ENCODE measurements at regions not wholly inside any gene's neighbourhood (a gene's known extent, or its start where the extent isn't known, plus 50 kb on each side); places are given as distances from the start of the nearest gene placed in this dataset.
"Not testable (repeated sequence)": the region's sequence is repeated elsewhere in the genome, so short reads cannot be mapped to it uniquely, and the experiment has no call there.

- Histone ChIP-seq H3K27ac (no peak overlapping the region), H3K27me3 (no peaks in the 10 kb centered on the region), H3K9me3 (no peaks in the 10 kb centered on the region), H3K4me1 (no peaks in the 10 kb centered on the region), H3K36me3 (no peaks in the 10 kb centered on the region), H3K4me3 (replicated peaks in 1 of 3) (no peak overlapping the region)
- intact Hi-C loops (cut with DNase I) = no loop called here
- DNase-seq = no peak
- 78 to 83% methylated on average over 2 of the region's 2 CpGs for WGBS, 2 donors
- TF ChIP-seq POLR2A (IDR thresholded peaks at IDR 0.05) = no peak
- TF ChIP-seq, protein P1, sequence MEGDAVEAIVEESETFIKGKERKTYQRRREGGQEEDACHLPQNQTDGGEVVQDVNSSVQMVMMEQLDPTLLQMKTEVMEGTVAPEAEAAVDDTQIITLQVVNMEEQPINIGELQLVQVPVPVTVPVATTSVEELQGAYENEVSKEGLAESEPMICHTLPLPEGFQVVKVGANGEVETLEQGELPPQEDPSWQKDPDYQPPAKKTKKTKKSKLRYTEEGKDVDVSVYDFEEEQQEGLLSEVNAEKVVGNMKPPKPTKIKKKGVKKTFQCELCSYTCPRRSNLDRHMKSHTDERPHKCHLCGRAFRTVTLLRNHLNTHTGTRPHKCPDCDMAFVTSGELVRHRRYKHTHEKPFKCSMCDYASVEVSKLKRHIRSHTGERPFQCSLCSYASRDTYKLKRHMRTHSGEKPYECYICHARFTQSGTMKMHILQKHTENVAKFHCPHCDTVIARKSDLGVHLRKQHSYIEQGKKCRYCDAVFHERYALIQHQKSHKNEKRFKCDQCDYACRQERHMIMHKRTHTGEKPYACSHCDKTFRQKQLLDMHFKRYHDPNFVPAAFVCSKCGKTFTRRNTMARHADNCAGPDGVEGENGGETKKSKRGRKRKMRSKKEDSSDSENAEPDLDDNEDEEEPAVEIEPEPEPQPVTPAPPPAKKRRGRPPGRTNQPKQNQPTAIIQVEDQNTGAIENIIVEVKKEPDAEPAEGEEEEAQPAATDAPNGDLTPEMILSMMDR (IDR thresholded peaks at IDR 0.05) = no peak
These were observed 523.7 kb upstream of the FOXG1 start for GRCh38 chr14:28242895-28243294.

DNA sequence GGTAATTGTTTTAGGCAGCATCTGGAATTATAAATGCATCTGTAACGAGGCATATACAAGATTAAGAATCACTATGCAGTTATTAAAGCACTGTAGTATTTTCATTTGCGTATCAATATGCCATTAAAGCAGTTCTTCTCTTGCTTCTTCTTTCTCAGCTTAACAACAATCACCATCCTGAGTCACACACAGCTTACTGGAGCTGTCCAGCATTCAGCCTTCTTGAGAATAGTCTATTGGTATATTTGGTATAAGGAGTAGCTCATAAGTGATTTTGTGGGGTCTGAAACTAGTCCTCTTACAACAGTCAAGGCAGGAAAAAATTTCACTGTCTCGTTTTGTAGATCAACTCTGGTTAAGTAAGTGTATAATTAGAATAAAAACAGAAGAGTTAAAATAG lies 523.0 kb upstream of the FOXG1 start:
- Histone ChIP-seq H3K27ac (no peak overlapping the region), H3K9me3 (no peaks in the 10 kb centered on the region), H3K4me3 (replicated peaks in 1 of 3) (no peak overlapping the region), H3K4me1 (no peaks in the 10 kb centered on the region), H3K36me3 (no peaks in the 10 kb centered on the region), H3K27me3 (no peaks in the 10 kb centered on the region)
- 46 to 58% methylated on average over 3 of the region's 3 CpGs for WGBS, 2 donors
- no peak for TF ChIP-seq POLR2A (IDR thresholded peaks at IDR 0.05)
- TF ChIP-seq, protein P1 (IDR thresholded peaks at IDR 0.05) = no peak
- DNase-seq = no peak
- intact Hi-C loops (cut with DNase I) = no loop called here

DNA sequence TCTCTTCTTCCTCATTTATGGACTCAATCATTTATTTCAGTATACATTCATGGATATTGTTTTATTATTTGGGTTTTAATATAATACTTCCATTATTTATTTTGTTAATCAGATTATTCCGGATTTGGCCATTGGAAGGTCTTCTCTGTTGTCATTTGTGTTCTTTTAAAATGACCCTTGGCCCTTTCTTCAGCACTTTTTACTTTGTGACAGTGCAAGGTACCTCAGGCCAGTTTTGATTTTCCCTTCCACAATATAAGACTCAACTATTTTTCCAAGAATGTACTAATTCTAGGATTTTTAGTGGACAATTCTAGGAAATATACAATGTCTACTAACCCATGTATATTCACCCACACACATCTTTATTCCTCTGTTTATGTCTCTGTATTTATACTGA lies 521.4 kb upstream of the FOXG1 start:
- Histone ChIP-seq H3K36me3 (no peaks in the 10 kb centered on the region), H3K9me3 (no peaks in the 10 kb centered on the region), H3K4me1 (no peaks in the 10 kb centered on the region), H3K27me3 (no peaks in the 10 kb centered on the region), H3K4me3 (replicated peaks in 1 of 3) (no peak overlapping the region), H3K27ac (no peak overlapping the region)
- TF ChIP-seq, protein P1 (IDR thresholded peaks at IDR 0.05) = no peak
- TF ChIP-seq POLR2A (IDR thresholded peaks at IDR 0.05) = no peak
- DNase-seq = no peak
- 49 to 54% methylated on average over 1 of the region's 1 CpG for WGBS, 2 donors
- intact Hi-C loops (cut with DNase I) = no loop called here

DNA sequence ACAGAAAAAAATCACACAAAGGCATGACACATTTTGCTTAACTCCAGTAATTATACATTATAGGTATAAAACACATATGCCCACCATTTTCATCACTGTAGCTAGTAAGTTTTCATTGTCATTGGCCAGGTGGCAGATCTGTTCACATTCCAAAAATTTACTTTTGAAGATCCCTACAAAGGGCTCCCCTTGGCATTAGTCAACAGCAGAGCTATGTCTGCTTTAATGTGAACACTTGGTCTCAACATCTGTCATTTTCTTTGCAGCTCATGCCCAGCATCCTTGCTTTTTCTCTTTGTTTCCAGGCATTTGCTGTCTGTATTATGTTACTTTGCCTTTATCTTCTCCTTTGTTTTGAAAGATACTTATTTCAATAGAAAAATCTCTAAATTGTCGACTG lies 519.1 kb upstream of the FOXG1 start:
- Histone ChIP-seq H3K36me3 (no peaks in the 10 kb centered on the region), H3K27me3 (no peaks in the 10 kb centered on the region), H3K9me3 (no peaks in the 10 kb centered on the region), H3K4me1 (no peaks in the 10 kb centered on the region), H3K4me3 (replicated peaks in 1 of 3) (no peak overlapping the region), H3K27ac (no peak overlapping the region)
- DNase-seq = no peak
- intact Hi-C loops (cut with DNase I) = no loop called here
- WGBS, 2 donors = 68 to 72% methylated on average over 1 of the region's 1 CpG
- TF ChIP-seq POLR2A (IDR thresholded peaks at IDR 0.05) = no peak
- TF ChIP-seq, protein P1 (IDR thresholded peaks at IDR 0.05) = no peak

GRCh38 chr14:28252124-28252523 lies 514.5 kb upstream of the FOXG1 start:
- intact Hi-C loops (cut with DNase I); H3K4me1 ChIP-seq; DNase-seq; H3K27me3 ChIP-seq; H3K9me3 ChIP-seq; H3K4me3 ChIP-seq (replicated peaks in 1 of 3); H3K27ac ChIP-seq; H3K36me3 ChIP-seq: not testable (repeated sequence)
- 84 to 88% methylated on average over 3 of the region's 3 CpGs for WGBS, 2 donors

- H3K4me3 ChIP-seq (replicated peaks in 1 of 3) = no peak overlapping the region
- no peak for DNase-seq
- no peaks in the 10 kb centered on the region for H3K4me1 ChIP-seq
- WGBS, 2 donors = 90 to 91% methylated on average over 1 of the region's 1 CpG
- H3K27me3 ChIP-seq = no peaks in the 10 kb centered on the region
- no peaks in the 10 kb centered on the region for H3K36me3 ChIP-seq
- intact Hi-C loops (cut with DNase I) = no loop called here
- no peak overlapping the region for H3K27ac ChIP-seq
- no peaks in the 10 kb centered on the region for H3K9me3 ChIP-seq
- TF ChIP-seq, protein P1 (IDR thresholded peaks at IDR 0.05) = no peak
- TF ChIP-seq POLR2A (IDR thresholded peaks at IDR 0.05) = no peak
These were observed 511.8 kb upstream of the FOXG1 start for GRCh38 chr14:28254768-28255167.

Measured in thyroid gland (tissue), 4 donors.